Stomach (tissue), 8 donors: ENCODE measurements at regions not wholly inside any gene's neighbourhood (a gene's known extent, or its start where the extent isn't known, plus 50 kb on each side); places are given as distances from the start of the nearest gene placed in this dataset.

Experiments used
- DNase-seq, 2 donors: peaks; one replicate each; pipeline versions ENCODE4 v3.0.0 to v3.0.0-alpha.2; 2013 to 2019
- H3K27ac ChIP-seq, 5 donors: fragments of 200-600 bp in 4 of 5; sonication (generic) in 4 of 5; one replicate each; pipeline ENCODE4 v1.5.1; 2013 to 2019; ENCODE audit warnings: mild to moderate bottlenecking in 1 of 5, moderate library complexity in 1 of 5
- H3K27me3 ChIP-seq, 3 donors: fragments of 200-600 bp; sonication (generic); one replicate each; pipeline ENCODE4 v1.5.1; 2017 to 2019; ENCODE audit warnings: mixed run types in 1 of 3
- H3K36me3 ChIP-seq, 4 donors: fragments of 200-600 bp; sonication (generic); 1 replicate in 3 of 4; 2 replicates in 1 of 4; pipeline ENCODE4 v1.5.1; 2016 to 2019
- H3K4me1 ChIP-seq, 4 donors: fragments of 200-600 bp; sonication (generic); one replicate each; pipeline ENCODE4 v1.5.1; 2016 to 2019
- H3K4me3 ChIP-seq, 4 donors: fragments of 200-600 bp; sonication (generic) in 3 of 4; one replicate each; pipeline ENCODE4 v1.5.1; 2016 to 2019; ENCODE audit warnings: mild to moderate bottlenecking in 1 of 4
- H3K9me3 ChIP-seq, 4 donors: fragments of 200-600 bp; sonication (generic); one replicate each; pipeline ENCODE4 v1.5.1; 2016 to 2019
- EP300 ChIP-seq: sonication (generic); formaldehyde crosslinking; IDR thresholded peaks from one replicate; pipeline ENCODE4 v1.6.1; 2017; ENCODE audit warnings: antibody characterized with exemption
- POLR2A ChIP-seq, 4 donors: fragments of 450-650 bp; IDR thresholded peaks; one replicate each; pipeline ENCODE4 v1.6.1; 2016; ENCODE audit warnings: antibody characterized with exemption in 4 of 4, control low read depth in 2 of 4, mild to moderate bottlenecking in 1 of 4, moderate library complexity in 1 of 4
- POLR2AphosphoS5 ChIP-seq, 3 donors: sonication (generic); formaldehyde crosslinking; IDR thresholded peaks; one replicate each; pipeline ENCODE4 v1.6.1; 2016; ENCODE audit warnings: antibody characterized with exemption in 3 of 3
- WGBS, 5 donors: extraction: QIAGEN DNeasy Blood & Tissue Kit in 3 of 5; methylation state at CpG; one replicate each; pipeline versions ENCODE4 v1.1.5 to v1.1.7; 2013 to 2018; 5-methylcytosine and 5-hydroxymethylcytosine counted together
- intact Hi-C: fragments of 100-400 bp; cut with DNase I; formaldehyde crosslinking; loops from one replicate; pipeline ENCODE4 v1.15.1; 2023; ENCODE audit warnings: low total_unique reads
- TF ChIP-seq, protein P1 (sequence below), 7 experiments: fragments of 450-650 bp in 4 of 7; fragments of 200-600 bp in 3 of 7; sonication (generic) in 3 of 7; IDR thresholded peaks; one replicate each; pipeline ENCODE4 v1.5.1; 2016 to 2019; ENCODE audit warnings: antibody characterized with exemption in 7 of 7, control low read depth in 2 of 7, mild to moderate bottlenecking in 1 of 7
- donor health status: healthy with polysubstance abuse.
- donor health status: Bipolar disorder and iron deficiency.
- donor health status: healthy.

DNA sequence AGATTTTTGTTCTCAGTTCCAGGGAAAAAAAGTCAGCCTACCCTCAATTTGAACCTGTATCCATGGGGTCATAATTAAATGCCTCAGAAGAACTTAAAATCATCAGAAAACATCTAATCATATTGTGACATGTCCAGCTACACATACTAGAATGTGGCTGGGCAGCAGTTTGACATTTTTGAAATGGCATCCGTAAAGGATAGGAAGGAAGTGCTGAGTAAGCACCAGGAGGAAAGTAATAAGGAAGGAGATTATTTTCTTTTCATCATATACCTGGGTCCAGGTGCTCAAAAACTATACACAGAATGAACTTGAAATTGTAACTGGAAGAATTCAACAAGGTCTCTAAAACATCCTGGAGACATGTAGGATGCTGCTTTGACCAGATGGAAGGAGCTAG, 116.9 kb upstream of the RAI14 start:
- DNase-seq: no peak
- Histone ChIP-seq H3K9me3 (peaks cover 0 to 5% (median 1%) of the 10 kb centered on the region in 4 donors), H3K4me3 (no peak overlapping the region), H3K27ac (no peak overlapping the region), H3K36me3 (no peaks in the 10 kb centered on the region), H3K4me1 (peaks cover 0 to 18% (median 5%) of the 10 kb centered on the region in 4 donors), H3K27me3 (no peaks in the 10 kb centered on the region)
- 61 to 79% (median 73%) methylated on average over 1 of the region's 1 CpG for WGBS, 5 donors
- TF ChIP-seq, protein P1, sequence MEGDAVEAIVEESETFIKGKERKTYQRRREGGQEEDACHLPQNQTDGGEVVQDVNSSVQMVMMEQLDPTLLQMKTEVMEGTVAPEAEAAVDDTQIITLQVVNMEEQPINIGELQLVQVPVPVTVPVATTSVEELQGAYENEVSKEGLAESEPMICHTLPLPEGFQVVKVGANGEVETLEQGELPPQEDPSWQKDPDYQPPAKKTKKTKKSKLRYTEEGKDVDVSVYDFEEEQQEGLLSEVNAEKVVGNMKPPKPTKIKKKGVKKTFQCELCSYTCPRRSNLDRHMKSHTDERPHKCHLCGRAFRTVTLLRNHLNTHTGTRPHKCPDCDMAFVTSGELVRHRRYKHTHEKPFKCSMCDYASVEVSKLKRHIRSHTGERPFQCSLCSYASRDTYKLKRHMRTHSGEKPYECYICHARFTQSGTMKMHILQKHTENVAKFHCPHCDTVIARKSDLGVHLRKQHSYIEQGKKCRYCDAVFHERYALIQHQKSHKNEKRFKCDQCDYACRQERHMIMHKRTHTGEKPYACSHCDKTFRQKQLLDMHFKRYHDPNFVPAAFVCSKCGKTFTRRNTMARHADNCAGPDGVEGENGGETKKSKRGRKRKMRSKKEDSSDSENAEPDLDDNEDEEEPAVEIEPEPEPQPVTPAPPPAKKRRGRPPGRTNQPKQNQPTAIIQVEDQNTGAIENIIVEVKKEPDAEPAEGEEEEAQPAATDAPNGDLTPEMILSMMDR (IDR thresholded peaks at IDR 0.05): no peak
- no peak for TF ChIP-seq POLR2AphosphoS5 (IDR thresholded peaks at IDR 0.05)
- no peak for TF ChIP-seq EP300
- no peak for TF ChIP-seq POLR2A (IDR thresholded peaks at IDR 0.05)
- intact Hi-C loops: no loop called here

DNA sequence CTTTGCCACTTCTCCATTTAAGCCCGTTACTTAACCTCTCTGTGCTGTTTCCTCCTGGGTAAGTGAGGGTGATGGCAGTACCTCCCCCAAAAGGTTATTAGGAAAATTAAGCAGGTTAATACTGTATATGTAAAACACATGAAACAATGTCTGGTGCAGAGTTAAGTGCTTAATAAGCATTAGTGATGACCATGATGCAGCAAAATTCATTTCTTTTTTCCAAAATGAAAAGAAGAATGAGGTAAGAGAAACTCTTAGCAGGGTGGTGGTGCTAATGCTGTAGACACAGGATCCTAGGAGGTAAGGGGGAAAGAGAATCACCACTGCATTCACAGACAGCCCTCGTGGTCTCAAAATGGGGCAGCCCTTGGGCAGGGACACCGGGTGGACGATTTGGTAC, 115.1 kb upstream of the RAI14 start:
- H3K9me3 ChIP-seq: peaks cover 0 to 17% (median 11%) of the 10 kb centered on the region in 4 donors
- no peak overlapping the region for H3K27ac ChIP-seq
- H3K4me3 ChIP-seq: no peak overlapping the region
- intact Hi-C loops: no loop called here
- WGBS, 5 donors: 88 to 98% (median 93%) methylated on average over 4 of the region's 4 CpGs
- no peak for DNase-seq
- TF ChIP-seq POLR2A (IDR thresholded peaks at IDR 0.05) (no peak), POLR2AphosphoS5 (IDR thresholded peaks at IDR 0.05) (no peak), EP300 (no peak)
- TF ChIP-seq, protein P1 (IDR thresholded peaks at IDR 0.05): no peak
- H3K27me3 ChIP-seq: no peaks in the 10 kb centered on the region
- H3K36me3 ChIP-seq: no peaks in the 10 kb centered on the region
- peaks cover 0 to under 1% (median 0%) of the 10 kb centered on the region in 4 donors for H3K4me1 ChIP-seq

DNA sequence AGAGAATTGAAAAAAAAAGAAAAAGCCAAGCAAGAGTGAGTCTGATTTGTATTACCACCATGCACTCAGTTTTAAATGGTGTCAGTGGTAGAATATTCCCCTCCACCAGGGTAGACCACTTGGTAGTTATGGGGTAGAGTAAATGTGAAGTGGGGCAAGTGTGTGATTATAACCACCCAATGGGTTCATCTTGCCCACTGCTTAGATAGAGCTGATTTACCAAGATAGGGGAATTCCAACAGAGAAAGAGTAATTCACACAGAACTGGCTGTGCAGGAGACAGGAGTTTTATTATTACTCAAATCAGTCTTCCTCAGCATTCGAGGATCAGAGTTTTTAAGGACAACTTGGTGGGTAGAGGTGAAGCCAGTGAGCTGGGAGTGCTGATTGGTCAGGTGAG, 113.3 kb upstream of the RAI14 start:
- DNase-seq: no peak
- H3K4me3 ChIP-seq: no peak overlapping the region
- TF ChIP-seq, protein P1 (IDR thresholded peaks at IDR 0.05): no peak
- no peak for TF ChIP-seq EP300
- no peak for TF ChIP-seq POLR2AphosphoS5 (IDR thresholded peaks at IDR 0.05)
- TF ChIP-seq POLR2A (IDR thresholded peaks at IDR 0.05): no peak
- intact Hi-C loops: no loop called here
- H3K4me1 ChIP-seq: no peaks in the 10 kb centered on the region
- H3K9me3 ChIP-seq: peaks cover 0 to 28% (median 16%) of the 10 kb centered on the region in 4 donors
- no peaks in the 10 kb centered on the region for H3K36me3 ChIP-seq
- H3K27ac ChIP-seq: no peak overlapping the region
- WGBS, 5 donors: 35 to 75% (median 67%) methylated on average over 1 of the region's 1 CpG
- H3K27me3 ChIP-seq: no peaks in the 10 kb centered on the region

DNA sequence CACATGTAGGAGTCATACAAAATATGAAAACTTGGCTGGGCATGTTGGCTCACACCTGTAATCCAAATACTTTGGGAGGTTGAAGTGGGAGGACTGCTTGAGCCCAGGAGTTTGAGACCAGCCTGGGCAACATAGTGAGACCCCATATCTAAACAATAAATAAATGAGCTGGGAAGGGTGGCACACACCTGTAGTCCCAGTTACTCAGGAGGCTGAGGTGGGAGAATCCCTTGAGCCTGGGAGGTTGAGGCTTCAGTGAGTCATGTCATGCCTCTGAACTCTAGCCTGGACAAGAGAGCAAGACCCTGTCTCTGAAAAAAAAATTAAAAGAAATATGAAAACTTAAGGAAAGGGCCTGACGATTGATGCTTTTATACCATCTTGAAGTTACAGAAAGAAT, 112.4 kb upstream of the RAI14 start:
- H3K4me1 ChIP-seq: no peaks in the 10 kb centered on the region
- WGBS, 5 donors: 0 to 49% (median 44%) methylated on average over 1 of the region's 1 CpG
- TF ChIP-seq, protein P1 (IDR thresholded peaks at IDR 0.05): no peak
- TF ChIP-seq EP300 (no peak), POLR2AphosphoS5 (IDR thresholded peaks at IDR 0.05) (no peak), POLR2A (IDR thresholded peaks at IDR 0.05) (no peak)
- H3K4me3 ChIP-seq: no peak overlapping the region
- no peak for DNase-seq
- H3K9me3 ChIP-seq: peaks cover 0 to 28% (median 16%) of the 10 kb centered on the region in 4 donors
- no peaks in the 10 kb centered on the region for H3K27me3 ChIP-seq
- no peaks in the 10 kb centered on the region for H3K36me3 ChIP-seq
- no peak overlapping the region for H3K27ac ChIP-seq
- intact Hi-C loops: no loop called here
